ENCODE measurements at regions not wholly inside any gene's neighbourhood (a gene's known extent, or its start where the extent isn't known, plus 50 kb on each side); places are given as distances from the start of the nearest gene placed in this dataset.
"Not testable (repeated sequence)": the region's sequence is repeated elsewhere in the genome, so short reads cannot be mapped to it uniquely, and the experiment has no call there.

DNA sequence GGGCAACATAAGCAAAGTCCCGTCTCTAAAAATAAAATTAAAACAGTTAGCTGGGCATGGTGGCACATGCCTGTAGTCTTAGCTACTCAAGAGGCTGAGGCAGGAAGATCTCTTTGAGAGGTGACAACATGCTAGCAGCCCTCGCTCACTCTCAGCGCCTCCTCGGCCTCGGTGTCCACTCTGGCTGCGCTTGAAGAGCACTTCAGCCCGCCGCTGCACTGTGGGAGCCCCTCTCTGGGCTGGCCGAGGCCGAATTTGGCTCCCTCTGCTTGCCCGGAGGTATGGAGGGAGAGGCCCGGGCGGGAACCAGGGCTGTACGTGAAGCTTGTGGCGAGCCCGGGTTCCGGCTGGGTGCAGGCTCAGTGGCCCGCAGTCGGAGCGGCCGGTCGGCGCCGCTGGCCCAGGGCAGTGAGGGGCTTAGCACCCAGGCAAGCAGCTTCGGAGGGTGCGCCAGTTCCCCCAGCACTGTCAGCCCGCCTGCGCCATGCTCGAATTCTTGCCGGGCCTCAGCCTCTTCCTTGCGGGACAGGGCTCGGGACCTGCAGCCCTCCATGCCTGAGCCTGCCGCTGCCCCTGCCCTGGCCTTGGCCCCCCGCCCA lies 138.3 kb downstream of the MAP3K21 start:
- H3K4me1 Mint-ChIP-seq, result no peaks in the 10 kb centered on the region
- POLR2A ChIA-PET, result no interaction called here
- H3K4me1 ChIP-seq (ENCODE audit: insufficient read depth, low read length), result no peaks in the 10 kb centered on the region

DNA sequence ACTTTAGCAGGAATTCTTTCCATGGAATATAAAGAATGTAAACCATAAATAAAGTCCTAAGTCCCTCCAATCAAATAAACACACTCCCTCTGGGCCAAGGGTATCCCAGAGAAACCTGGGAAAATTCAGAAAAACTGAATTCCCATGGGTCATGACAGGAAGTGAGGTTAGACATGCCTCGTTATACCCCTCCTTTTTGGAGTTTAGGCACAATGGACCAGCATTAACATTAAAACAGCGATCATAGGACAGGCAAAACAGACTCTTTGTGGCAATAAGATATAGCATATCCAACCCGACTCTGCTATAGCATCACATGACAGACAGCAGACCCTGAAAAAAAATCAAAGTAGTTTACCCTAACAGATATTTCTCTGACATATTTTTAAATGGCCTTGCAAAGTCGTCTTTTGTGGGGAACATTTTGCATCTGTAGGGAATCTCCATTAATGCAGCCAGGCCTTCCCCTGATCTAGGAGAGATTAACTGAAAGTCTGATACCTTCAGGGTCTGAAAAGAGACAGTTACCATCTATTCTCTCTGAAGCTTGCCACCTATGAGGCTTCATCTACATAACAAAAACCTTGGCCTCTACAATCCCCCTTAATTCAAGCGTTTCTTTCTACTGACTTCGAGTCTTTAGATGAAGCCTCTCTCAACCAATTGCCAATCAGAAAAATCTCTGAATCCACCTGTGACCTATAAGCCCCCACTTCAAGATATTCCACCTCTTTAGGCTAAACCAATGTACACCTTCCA lies 143.0 kb upstream of the KCNK1 start:
- ChIA-PET POLR2A (no interaction called here), CTCF (no interaction called here)
- H3K4me1 Mint-ChIP-seq, result no peaks in the 10 kb centered on the region
- H3K9me3 ChIP-seq (ENCODE audit: low read length), result no peaks in the 10 kb centered on the region
- no peak overlapping the region for H3K27ac Mint-ChIP-seq
- H3K27me3 Mint-ChIP-seq, result peaks cover 9 to 10% of the 10 kb centered on the region in 2 donors
- no peaks in the 10 kb centered on the region for H3K36me3 ChIP-seq (ENCODE audit: insufficient read depth, low read length)
- H3K36me3 Mint-ChIP-seq, result no peaks in the 10 kb centered on the region
- H3K4me3 ChIP-seq (ENCODE audit: low read length), result no peak overlapping the region
- peaks cover 0 to 3% (median 0%) of the 10 kb centered on the region in 5 donors for H3K9me3 Mint-ChIP-seq
- H3K4me1 ChIP-seq (ENCODE audit: insufficient read depth, low read length), result no peaks in the 10 kb centered on the region
- H3K4me3 Mint-ChIP-seq, result no peak overlapping the region
- no peak for DNase-seq
- H3K27me3 ChIP-seq (ENCODE audit: insufficient read depth, low read length, poor library complexity, severe bottlenecking), result peaks cover 3% of the 10 kb centered on the region
- no peak overlapping the region for H3K27ac ChIP-seq (ENCODE audit: low read depth, low read length)

More for the DNA sequence above, 138.3 kb downstream of the MAP3K21 start:
- DNase-seq, result no peak
- no peak overlapping the region for H3K4me3 ChIP-seq (ENCODE audit: low read length)
- H3K36me3 ChIP-seq (ENCODE audit: insufficient read depth, low read length), result no peaks in the 10 kb centered on the region
- Mint-ChIP-seq H3K4me3 (no peak overlapping the region), H3K9me3 (no peaks in the 10 kb centered on the region), H3K27me3 (peaks cover 0 to 5% of the 10 kb centered on the region in 2 donors), H3K36me3 (no peaks in the 10 kb centered on the region), H3K27ac (no peak overlapping the region)
- H3K27me3 ChIP-seq (ENCODE audit: insufficient read depth, low read length, poor library complexity, severe bottlenecking), result peaks cover 3% of the 10 kb centered on the region
- CTCF ChIA-PET, result no interaction called here
- H3K27ac ChIP-seq (ENCODE audit: low read depth, low read length), result no peak overlapping the region
- no peaks in the 10 kb centered on the region for H3K9me3 ChIP-seq (ENCODE audit: low read length)

DNA sequence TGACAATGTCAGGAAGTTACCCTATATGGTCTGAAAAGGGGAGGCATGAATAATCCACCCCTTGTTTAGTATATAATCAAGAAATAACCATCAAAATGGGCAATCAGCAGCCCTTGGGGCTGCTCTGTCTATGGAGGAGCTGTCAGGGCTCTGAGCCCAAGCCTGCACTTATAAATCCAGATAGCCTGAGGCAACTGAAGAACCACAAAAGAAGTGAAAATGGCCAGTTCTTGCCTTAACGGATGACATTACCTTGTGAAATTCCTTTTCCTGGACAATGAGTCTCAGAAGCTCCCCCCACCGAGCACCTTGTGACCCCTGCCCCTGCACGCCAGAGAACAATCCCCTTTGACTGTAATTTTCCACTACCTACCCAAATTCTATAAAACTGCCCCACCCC lies 142.1 kb upstream of the KCNK1 start:
- H3K36me3 ChIP-seq (ENCODE audit: insufficient read depth, low read length); H3K4me3 Mint-ChIP-seq; H3K4me1 Mint-ChIP-seq; H3K27ac Mint-ChIP-seq; H3K9me3 ChIP-seq (ENCODE audit: low read length); CTCF ChIA-PET; H3K4me3 ChIP-seq (ENCODE audit: low read length); POLR2A ChIA-PET; H3K9me3 Mint-ChIP-seq; H3K36me3 Mint-ChIP-seq; H3K27ac ChIP-seq (ENCODE audit: low read depth, low read length); H3K4me1 ChIP-seq (ENCODE audit: insufficient read depth, low read length); H3K27me3 ChIP-seq (ENCODE audit: insufficient read depth, low read length, poor library complexity, severe bottlenecking); DNase-seq: not testable (repeated sequence)
- H3K27me3 Mint-ChIP-seq, result peaks cover 6 to 15% of the 10 kb centered on the region in 2 donors

DNA sequence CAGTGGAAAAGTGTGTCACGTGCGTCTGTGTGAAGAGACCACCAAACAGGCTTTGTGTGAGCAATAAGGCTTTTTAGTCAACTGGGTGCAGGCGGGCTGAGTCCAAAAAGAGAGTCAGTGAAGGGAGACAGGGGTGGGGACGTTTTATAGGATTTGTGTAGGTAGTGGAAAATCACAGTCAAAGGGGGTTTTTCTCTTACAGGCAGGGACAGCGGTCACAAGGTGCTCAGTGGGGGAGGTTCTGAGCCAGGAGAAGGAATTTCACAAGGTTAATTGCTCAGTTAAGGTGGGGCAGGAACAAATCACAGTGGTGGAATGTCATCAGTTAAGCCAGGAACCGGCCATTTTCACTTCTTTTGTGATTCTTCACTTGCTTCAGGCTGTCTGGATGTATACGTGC lies 141.1 kb upstream of the KCNK1 start:
- POLR2A ChIA-PET; H3K9me3 Mint-ChIP-seq; H3K36me3 Mint-ChIP-seq; H3K4me3 ChIP-seq (ENCODE audit: low read length); H3K36me3 ChIP-seq (ENCODE audit: insufficient read depth, low read length); H3K4me3 Mint-ChIP-seq; H3K4me1 Mint-ChIP-seq; H3K27me3 ChIP-seq (ENCODE audit: insufficient read depth, low read length, poor library complexity, severe bottlenecking); H3K9me3 ChIP-seq (ENCODE audit: low read length); DNase-seq; H3K27ac Mint-ChIP-seq; CTCF ChIA-PET; H3K4me1 ChIP-seq (ENCODE audit: insufficient read depth, low read length); H3K27ac ChIP-seq (ENCODE audit: low read depth, low read length): not testable (repeated sequence)
- H3K27me3 Mint-ChIP-seq, result peaks cover 6 to 19% of the 10 kb centered on the region in 2 donors

DNA sequence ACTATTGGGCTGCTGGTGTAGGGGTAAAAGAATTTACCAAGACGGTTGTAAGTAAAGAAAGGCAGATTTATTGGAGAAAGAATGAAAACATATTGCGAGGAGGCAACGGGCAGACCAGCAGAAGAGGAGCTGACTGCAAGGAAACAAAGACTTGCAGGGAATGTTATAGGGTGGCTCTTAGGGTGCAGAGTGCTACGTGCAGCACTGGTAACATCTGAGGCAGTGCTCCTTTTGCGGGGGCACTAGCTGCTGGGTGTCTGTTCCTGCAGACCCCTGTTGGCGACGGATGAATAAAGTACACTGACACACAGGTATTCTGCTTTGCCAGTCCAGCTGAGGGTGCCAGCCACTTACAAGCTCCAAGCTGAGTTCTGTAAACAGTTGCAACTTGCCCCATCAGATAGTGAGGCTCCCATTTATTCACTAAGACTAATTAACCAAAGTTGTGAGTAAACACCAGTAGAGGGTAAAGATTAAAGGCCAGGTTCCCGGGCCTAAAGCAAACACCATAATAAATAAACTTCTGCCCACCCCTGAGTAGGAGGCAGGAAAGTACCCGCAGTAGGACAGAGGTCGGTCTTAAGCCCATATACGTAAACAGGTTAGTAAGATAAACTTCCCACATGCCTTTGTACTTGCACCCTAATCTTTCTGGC lies 140.2 kb upstream of the KCNK1 start:
- H3K4me1 Mint-ChIP-seq, result no peaks in the 10 kb centered on the region
- Histone ChIP-seq H3K9me3 (ENCODE audit: low read length) (no peaks in the 10 kb centered on the region), H3K36me3 (ENCODE audit: insufficient read depth, low read length) (no peaks in the 10 kb centered on the region), H3K4me1 (ENCODE audit: insufficient read depth, low read length) (no peaks in the 10 kb centered on the region), H3K4me3 (ENCODE audit: low read length) (no peak overlapping the region), H3K27me3 (ENCODE audit: insufficient read depth, low read length, poor library complexity, severe bottlenecking) (peaks cover 3% of the 10 kb centered on the region), H3K27ac (ENCODE audit: low read depth, low read length) (no peak overlapping the region)
- ChIA-PET CTCF (no interaction called here), POLR2A (no interaction called here)
- H3K27ac Mint-ChIP-seq, result no peak overlapping the region
- H3K4me3 Mint-ChIP-seq, result no peak overlapping the region
- H3K36me3 Mint-ChIP-seq, result no peaks in the 10 kb centered on the region
- DNase-seq, result no peak
- H3K9me3 Mint-ChIP-seq, result peaks cover 0 to 3% (median 0%) of the 10 kb centered on the region in 5 donors
- peaks cover 10 to 27% of the 10 kb centered on the region in 2 donors for H3K27me3 Mint-ChIP-seq

DNA sequence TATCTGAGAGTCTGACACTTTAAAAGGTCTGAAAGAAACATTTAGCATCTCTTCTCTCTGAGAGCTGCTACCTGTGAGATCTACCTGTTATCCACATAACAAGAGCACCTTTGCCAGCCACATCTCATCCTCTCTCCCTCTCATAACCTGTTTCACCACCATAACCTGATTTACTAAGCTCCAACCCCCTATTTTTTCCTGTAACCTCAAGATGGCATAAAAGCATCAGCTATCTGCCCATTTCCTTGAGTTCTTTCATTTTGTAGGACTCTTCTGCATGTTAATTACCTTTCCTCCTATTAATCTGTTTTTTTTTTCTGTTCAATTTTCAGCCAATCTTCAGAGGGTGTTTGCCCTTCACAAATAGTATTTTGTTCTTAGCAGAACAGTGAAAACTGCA lies 136.5 kb upstream of the KCNK1 start:
- Mint-ChIP-seq H3K9me3 (peaks cover 0 to 3% (median 0%) of the 10 kb centered on the region in 5 donors), H3K4me1 (no peaks in the 10 kb centered on the region), H3K36me3 (no peaks in the 10 kb centered on the region), H3K27me3 (peaks cover 8 to 33% of the 10 kb centered on the region in 2 donors), H3K4me3 (no peak overlapping the region), H3K27ac (no peak overlapping the region)
- no peak for DNase-seq
- H3K36me3 ChIP-seq (ENCODE audit: insufficient read depth, low read length), result no peaks in the 10 kb centered on the region
- H3K27ac ChIP-seq (ENCODE audit: low read depth, low read length), result no peak overlapping the region
- ChIA-PET POLR2A (no interaction called here), CTCF (no interaction called here)
- no peaks in the 10 kb centered on the region for H3K4me1 ChIP-seq (ENCODE audit: insufficient read depth, low read length)
- H3K27me3 ChIP-seq (ENCODE audit: insufficient read depth, low read length, poor library complexity, severe bottlenecking), result no peaks in the 10 kb centered on the region
- H3K9me3 ChIP-seq (ENCODE audit: low read length), result no peaks in the 10 kb centered on the region
- H3K4me3 ChIP-seq (ENCODE audit: low read length), result no peak overlapping the region

DNA sequence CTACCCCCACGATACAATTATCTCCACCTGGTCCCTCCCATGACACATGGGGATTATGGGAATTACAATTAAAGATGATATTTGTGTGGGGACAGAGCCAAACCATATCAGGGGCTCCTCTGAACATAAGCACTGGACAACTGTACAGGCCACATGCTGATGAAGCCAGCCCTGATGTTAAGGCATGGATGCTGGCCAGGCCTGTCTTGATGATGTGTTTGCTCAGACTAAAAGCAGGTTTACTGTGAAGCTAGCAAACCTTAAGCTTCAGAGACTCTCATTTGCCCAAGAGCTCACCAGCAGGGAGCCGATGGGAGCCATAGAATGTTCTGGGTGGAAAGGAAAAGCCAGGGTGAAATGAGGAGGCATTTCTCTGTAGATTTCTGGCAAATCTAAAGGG lies 135.3 kb upstream of the KCNK1 start:
- no peak for DNase-seq
- Histone ChIP-seq H3K4me3 (ENCODE audit: low read length) (no peak overlapping the region), H3K9me3 (ENCODE audit: low read length) (no peaks in the 10 kb centered on the region), H3K27ac (ENCODE audit: low read depth, low read length) (no peak overlapping the region), H3K4me1 (ENCODE audit: insufficient read depth, low read length) (no peaks in the 10 kb centered on the region), H3K36me3 (ENCODE audit: insufficient read depth, low read length) (no peaks in the 10 kb centered on the region), H3K27me3 (ENCODE audit: insufficient read depth, low read length, poor library complexity, severe bottlenecking) (no peaks in the 10 kb centered on the region)
- Mint-ChIP-seq H3K27me3 (peaks cover 4 to 29% of the 10 kb centered on the region in 2 donors), H3K9me3 (no peaks in the 10 kb centered on the region), H3K36me3 (peaks cover 0 to 2% (median 0%) of the 10 kb centered on the region in 3 donors), H3K27ac (no peak overlapping the region), H3K4me3 (no peak overlapping the region), H3K4me1 (no peaks in the 10 kb centered on the region)
- ChIA-PET CTCF (no interaction called here), POLR2A (no interaction called here)

DNA sequence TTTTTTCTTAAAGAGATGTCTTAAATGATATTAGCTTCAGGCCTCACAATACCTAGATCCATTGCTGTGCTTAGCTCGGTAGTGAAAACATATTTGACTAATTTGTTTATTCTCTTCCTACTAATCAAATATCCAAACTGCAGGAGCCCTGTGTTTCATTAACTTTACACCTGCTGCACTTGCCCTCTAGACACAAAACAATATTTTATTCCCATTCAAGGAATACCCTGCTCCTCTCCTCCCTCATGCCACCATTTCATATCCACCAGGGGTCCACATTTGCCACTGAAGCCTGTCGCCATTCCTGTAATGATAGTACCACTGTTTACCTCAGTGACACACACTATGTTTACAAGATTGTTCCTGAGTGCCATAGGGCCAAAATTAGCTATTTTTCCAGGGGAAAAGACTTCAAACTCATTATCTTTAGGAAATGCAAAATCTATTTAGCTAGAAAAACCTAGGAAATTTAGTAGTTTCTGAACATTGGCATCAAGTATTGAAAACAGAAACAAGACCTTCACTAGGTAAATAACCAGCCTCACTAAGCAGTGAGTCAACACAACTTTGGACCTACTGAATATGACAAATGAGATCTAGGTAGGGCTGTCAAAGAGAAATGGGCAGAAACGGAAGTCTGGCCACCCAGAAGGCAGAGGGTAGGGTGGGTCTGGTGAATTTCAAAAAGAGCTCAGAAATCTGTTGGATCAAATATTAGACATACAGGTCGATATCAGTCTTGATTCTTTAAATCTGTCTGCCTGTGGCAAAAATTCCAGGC lies 134.6 kb upstream of the KCNK1 start:
- H3K4me3 ChIP-seq (ENCODE audit: low read length), result no peak overlapping the region
- Mint-ChIP-seq H3K36me3 (peaks cover 0 to 4% (median 0%) of the 10 kb centered on the region in 3 donors), H3K9me3 (no peaks in the 10 kb centered on the region), H3K27ac (no peak overlapping the region), H3K27me3 (peaks cover 4 to 30% of the 10 kb centered on the region in 2 donors), H3K4me3 (no peak overlapping the region), H3K4me1 (no peaks in the 10 kb centered on the region)
- no peak overlapping the region for H3K27ac ChIP-seq (ENCODE audit: low read depth, low read length)
- no peaks in the 10 kb centered on the region for H3K4me1 ChIP-seq (ENCODE audit: insufficient read depth, low read length)
- ChIA-PET POLR2A (no interaction called here), CTCF (no interaction called here)
- H3K27me3 ChIP-seq (ENCODE audit: insufficient read depth, low read length, poor library complexity, severe bottlenecking), result no peaks in the 10 kb centered on the region
- DNase-seq, result no peak
- no peaks in the 10 kb centered on the region for H3K9me3 ChIP-seq (ENCODE audit: low read length)
- H3K36me3 ChIP-seq (ENCODE audit: insufficient read depth, low read length), result no peaks in the 10 kb centered on the region
